GM12891 (cell line): ENCODE measurements at regions not wholly inside any gene's neighbourhood (a gene's known extent, or its start where the extent isn't known, plus 50 kb on each side); places are given as distances from the start of the nearest gene placed in this dataset.

Experiments used
- POLR2A ChIP-seq: IDR thresholded peaks from 2 replicates; pipeline ENCODE4 v1.6.1; 2011; ENCODE audit warnings: low read depth, low read length, control low read depth
- POLR2AphosphoS5 ChIP-seq: IDR thresholded peaks from 2 replicates; pipeline ENCODE4 v1.6.1; 2011; ENCODE audit warnings: low read depth, low read length, control low read depth
- POU2F2 ChIP-seq: IDR thresholded peaks from 2 replicates; pipeline ENCODE4 v1.6.1; 2011; ENCODE audit warnings: low read depth, mild to moderate bottlenecking, control low read depth, low read length, moderate library complexity
- SPI1 ChIP-seq: IDR thresholded peaks from 2 replicates; pipeline ENCODE4 v1.6.1; 2011; ENCODE audit warnings: low read depth, low read length, control low read depth
- TAF1 ChIP-seq: IDR thresholded peaks from 2 replicates; pipeline ENCODE4 v1.6.1; 2011; ENCODE audit warnings: low read depth, low read length, control low read depth

- TF ChIP-seq POLR2AphosphoS5 = no peak
- no peak for TF ChIP-seq POLR2A
- no peak for TF ChIP-seq TAF1
- no peak for TF ChIP-seq SPI1
- TF ChIP-seq POU2F2 = no peak
These were observed 1134.2 kb upstream of the ZEB2 start for GRCh38 chr2:145654156-145654555.
